Glutamatergic neuron (in vitro differentiated cells): ENCODE measurements at regions not wholly inside any gene's neighbourhood (a gene's known extent, or its start where the extent isn't known, plus 50 kb on each side); places are given as distances from the start of the nearest gene placed in this dataset.

Experiments
- DNase-seq: peaks from one replicate; pipeline ENCODE4 v3.0.0; 2022
- H3K27ac Mint-ChIP-seq: one replicate; pipeline ENCODE4 v1.8.0; 2020; ENCODE audit warnings: mild to moderate bottlenecking, mixed read lengths, inconsistent platforms; ENCODE audit not compliant: unreplicated experiment
- H3K27me3 Mint-ChIP-seq: one replicate; pipeline ENCODE4 v1.8.0; 2020; ENCODE audit warnings: mild to moderate bottlenecking, moderate library complexity, mixed read lengths, inconsistent platforms; ENCODE audit not compliant: unreplicated experiment
- H3K36me3 Mint-ChIP-seq: one replicate; pipeline ENCODE4 v1.8.0; 2020; ENCODE audit warnings: mild to moderate bottlenecking, mixed read lengths, inconsistent platforms; ENCODE audit not compliant: unreplicated experiment
- H3K4me1 Mint-ChIP-seq: one replicate; pipeline ENCODE4 v1.8.0; 2020; ENCODE audit warnings: mild to moderate bottlenecking, low read depth, mixed read lengths, inconsistent platforms; ENCODE audit not compliant: unreplicated experiment
- H3K4me3 Mint-ChIP-seq: one replicate; pipeline ENCODE4 v1.8.0; 2020; ENCODE audit warnings: mild to moderate bottlenecking, mixed read lengths, inconsistent platforms; ENCODE audit not compliant: unreplicated experiment
- H3K9me3 Mint-ChIP-seq: one replicate; pipeline ENCODE4 v1.8.0; 2020; ENCODE audit warnings: mild to moderate bottlenecking, moderate library complexity, mixed read lengths, inconsistent platforms; ENCODE audit not compliant: unreplicated experiment
- TF ChIP-seq, protein P1 (sequence below): fragments of 200-600 bp; sonication (generic); IDR thresholded peaks from one replicate; pipeline ENCODE4 v1.5.0; 2021; ENCODE audit not compliant: partially characterized antibody, unreplicated experiment

DNA sequence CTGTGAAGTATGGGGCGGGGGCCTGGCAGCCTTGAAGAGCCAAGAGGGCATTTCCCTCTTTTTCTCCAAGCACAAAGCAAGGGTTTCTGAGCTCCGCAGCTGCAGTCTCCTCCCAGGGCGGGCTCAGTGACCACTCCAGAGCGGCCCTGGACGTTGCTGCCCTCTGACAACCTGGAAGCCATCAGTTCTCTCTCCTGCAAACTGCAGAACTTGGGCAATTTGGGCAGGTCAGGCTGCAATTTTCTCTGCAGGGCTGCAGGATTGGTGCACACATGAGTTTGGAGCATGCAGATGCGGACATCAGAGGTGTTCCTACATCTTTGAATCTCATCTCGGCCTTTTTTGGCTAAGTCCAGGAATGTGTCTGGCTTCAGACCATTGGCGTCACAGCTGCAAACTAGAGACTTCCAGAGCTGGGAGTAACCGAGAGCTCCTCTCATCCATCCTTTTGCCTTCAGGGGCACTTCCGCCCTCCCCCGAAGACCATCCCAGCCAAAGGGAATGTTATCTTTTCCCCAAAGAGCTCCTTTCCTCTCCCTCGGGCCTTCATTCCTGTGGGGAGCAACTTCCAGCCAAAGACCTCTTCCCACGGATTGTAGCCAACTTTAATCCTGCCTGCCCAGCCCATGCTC lies 139.6 kb upstream of the WNT4 start:
- H3K27ac Mint-ChIP-seq = no peak overlapping the region
- H3K9me3 Mint-ChIP-seq = peaks cover 8% of the 10 kb centered on the region
- TF ChIP-seq, protein P1, sequence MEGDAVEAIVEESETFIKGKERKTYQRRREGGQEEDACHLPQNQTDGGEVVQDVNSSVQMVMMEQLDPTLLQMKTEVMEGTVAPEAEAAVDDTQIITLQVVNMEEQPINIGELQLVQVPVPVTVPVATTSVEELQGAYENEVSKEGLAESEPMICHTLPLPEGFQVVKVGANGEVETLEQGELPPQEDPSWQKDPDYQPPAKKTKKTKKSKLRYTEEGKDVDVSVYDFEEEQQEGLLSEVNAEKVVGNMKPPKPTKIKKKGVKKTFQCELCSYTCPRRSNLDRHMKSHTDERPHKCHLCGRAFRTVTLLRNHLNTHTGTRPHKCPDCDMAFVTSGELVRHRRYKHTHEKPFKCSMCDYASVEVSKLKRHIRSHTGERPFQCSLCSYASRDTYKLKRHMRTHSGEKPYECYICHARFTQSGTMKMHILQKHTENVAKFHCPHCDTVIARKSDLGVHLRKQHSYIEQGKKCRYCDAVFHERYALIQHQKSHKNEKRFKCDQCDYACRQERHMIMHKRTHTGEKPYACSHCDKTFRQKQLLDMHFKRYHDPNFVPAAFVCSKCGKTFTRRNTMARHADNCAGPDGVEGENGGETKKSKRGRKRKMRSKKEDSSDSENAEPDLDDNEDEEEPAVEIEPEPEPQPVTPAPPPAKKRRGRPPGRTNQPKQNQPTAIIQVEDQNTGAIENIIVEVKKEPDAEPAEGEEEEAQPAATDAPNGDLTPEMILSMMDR = no peak
- H3K36me3 Mint-ChIP-seq = peaks cover 4% of the 10 kb centered on the region
- H3K4me3 Mint-ChIP-seq = no peak overlapping the region
- DNase-seq = no peak
- peaks cover 5% of the 10 kb centered on the region for H3K27me3 Mint-ChIP-seq
- H3K4me1 Mint-ChIP-seq = no peaks in the 10 kb centered on the region

DNA sequence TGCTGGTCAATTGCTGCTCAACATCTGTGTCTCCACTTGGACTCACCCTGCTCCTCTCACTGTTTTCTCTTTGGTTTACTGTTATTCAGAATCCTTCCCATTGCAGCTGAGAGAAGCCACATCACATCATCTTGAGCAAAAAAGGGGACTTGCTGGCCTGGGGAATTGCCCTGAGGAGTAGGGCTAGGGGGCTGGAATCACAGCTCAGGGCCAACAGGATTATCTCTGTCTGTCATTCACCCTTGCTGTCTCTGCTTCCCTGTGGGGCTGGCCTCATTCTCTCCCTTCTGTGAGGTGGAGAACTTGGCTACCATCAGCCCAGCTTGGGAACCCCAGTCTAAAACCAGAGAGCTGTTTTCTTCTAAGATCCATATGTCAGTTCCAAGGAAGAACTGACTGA lies 140.7 kb upstream of the WNT4 start:
- Mint-ChIP-seq H3K9me3 (peaks cover 8% of the 10 kb centered on the region), H3K27me3 (peaks cover 2% of the 10 kb centered on the region), H3K36me3 (peaks cover 4% of the 10 kb centered on the region), H3K4me3 (no peak overlapping the region), H3K4me1 (no peaks in the 10 kb centered on the region), H3K27ac (no peak overlapping the region)
- DNase-seq = no peak
- TF ChIP-seq, protein P1 = no peak

DNA sequence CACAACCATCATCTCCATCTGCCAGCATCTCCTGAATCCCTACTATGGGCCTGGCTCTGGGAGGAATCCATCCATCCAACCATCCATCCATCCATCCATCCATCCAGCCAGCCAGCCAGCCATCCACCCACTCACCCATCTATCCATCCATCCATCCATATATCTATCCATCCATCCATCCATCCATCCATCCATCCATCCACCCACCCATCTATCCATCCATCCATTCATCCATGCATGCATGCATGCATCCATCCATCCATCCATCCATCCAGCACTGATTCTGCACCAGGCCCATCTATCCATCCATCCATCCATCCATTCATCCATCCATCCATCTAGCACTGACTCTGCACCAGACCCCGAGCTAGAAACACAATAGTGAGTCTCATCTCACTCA lies 141.3 kb upstream of the WNT4 start:
- DNase-seq = no peak
- Mint-ChIP-seq H3K4me1 (no peaks in the 10 kb centered on the region), H3K4me3 (no peak overlapping the region), H3K27me3 (peaks cover 2% of the 10 kb centered on the region), H3K36me3 (peaks cover under 1% of the 10 kb centered on the region), H3K27ac (no peak overlapping the region), H3K9me3 (peaks cover 5% of the 10 kb centered on the region)
- TF ChIP-seq, protein P1 = no peak

DNA sequence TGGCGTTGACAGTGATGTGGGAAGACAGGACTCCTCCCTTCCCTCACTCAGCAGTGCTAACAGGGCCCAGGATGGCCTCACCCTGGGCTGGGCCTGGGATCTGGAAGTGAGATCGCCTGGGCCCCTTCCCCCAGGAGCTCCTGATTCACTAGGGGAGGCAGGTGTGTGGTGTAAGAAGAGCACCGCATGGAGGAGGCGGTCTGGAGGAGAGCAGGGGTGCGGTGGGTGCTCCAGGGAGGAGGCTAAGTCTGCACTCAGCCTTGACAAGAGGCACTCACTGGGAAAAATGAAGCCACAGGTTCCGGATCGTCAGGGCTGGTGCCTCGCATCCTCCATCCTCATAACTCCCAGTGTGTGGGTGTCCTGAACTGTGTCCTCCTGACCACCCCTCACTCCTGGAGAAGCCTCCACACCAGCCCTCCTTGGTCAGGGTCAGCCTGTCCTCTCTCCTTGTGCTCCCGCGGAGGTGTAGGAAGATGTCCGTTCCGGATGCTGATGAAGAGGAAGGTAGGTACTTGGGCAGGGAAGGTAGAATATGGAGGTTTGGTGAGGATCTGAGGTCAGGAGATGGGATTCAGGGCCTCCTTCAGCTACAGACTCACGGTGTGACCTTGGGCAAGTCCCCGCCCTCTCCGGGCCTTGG lies 142.1 kb upstream of the WNT4 start:
- Mint-ChIP-seq H3K4me1 (no peaks in the 10 kb centered on the region), H3K27ac (no peak overlapping the region), H3K36me3 (no peaks in the 10 kb centered on the region), H3K9me3 (peaks cover 6% of the 10 kb centered on the region), H3K4me3 (no peak overlapping the region), H3K27me3 (peaks cover 2% of the 10 kb centered on the region)
- TF ChIP-seq, protein P1 = no peak
- no peak for DNase-seq

DNA sequence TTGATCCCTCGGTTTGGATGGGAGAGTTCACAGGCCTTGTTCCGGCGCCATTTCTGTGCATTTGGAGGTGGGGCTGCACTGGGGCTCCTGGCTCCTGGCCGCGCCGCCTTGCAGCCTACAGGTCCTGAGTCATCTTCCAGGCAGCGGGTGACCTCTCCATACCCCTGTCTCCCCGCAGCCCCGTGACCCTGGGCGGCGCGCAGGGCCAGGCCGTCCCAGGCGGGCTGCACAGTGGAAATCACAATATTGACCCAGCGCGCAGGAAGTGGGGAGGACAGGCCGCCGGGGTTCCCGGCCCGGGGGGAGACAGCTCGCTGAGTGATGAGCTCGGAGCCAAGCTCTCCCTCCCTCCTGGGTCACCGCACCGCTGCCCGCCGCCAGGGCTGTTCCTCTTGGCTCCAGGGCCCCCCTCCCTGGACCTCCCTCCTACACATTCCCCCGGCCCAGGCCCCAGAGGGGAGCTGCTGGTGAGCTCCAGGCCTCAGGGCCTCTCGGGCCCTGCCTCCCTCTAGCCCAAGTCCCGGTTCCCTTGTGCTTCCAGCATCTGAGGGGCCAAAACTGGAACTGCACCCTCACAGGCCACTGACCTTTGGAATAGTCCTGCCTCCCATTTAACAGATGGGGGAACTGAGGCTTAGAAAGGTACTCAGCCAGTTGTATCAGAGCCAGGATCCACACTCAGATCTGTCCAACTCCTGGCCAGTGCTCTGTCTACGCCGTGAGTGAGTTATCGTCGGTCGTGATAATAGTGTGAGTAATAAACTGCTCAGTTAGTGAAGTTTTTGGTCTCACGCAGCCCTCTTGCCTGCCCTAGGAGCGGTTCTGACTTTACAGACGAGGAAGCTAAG lies 142.9 kb upstream of the WNT4 start:
- no peak overlapping the region for H3K4me3 Mint-ChIP-seq
- H3K27me3 Mint-ChIP-seq = peaks cover 2% of the 10 kb centered on the region
- H3K9me3 Mint-ChIP-seq = peaks cover 6% of the 10 kb centered on the region
- no peaks in the 10 kb centered on the region for H3K36me3 Mint-ChIP-seq
- H3K4me1 Mint-ChIP-seq = no peaks in the 10 kb centered on the region
- DNase-seq = no peak
- no peak overlapping the region for H3K27ac Mint-ChIP-seq
- TF ChIP-seq, protein P1 = no peak
